Brain microvascular endothelial cell (primary cell): ENCODE measurements at regions not wholly inside any gene's neighbourhood (a gene's known extent, or its start where the extent isn't known, plus 50 kb on each side); places are given as distances from the start of the nearest gene placed in this dataset.

Experiments
- DNase-seq: peaks from one replicate; pipeline ENCODE4 v3.0.0-alpha.2; 2020
- H3K27ac ChIP-seq: fragments of 250-450 bp; sonication (Bioruptor Pico); 2 replicates; pipeline ENCODE4 v1.5.1; 2020; ENCODE audit warnings: mild to moderate bottlenecking, moderate library complexity
- H3K27me3 ChIP-seq: fragments of 250-450 bp; sonication (Bioruptor Pico); replicated peaks from 2 replicates; pipeline ENCODE4 v1.5.1; 2020; ENCODE audit warnings: mild to moderate bottlenecking
- H3K36me3 ChIP-seq: fragments of 250-450 bp; sonication (Bioruptor Pico); replicated peaks from 2 replicates; pipeline ENCODE4 v1.5.1; 2020; ENCODE audit warnings: mild to moderate bottlenecking
- H3K4me3 ChIP-seq: 2 replicates; pipeline ENCODE4 v1.5.1; 2011; ENCODE audit warnings: low read depth, mild to moderate bottlenecking, control low read depth, low read length, moderate library complexity
- in situ Hi-C: cut with HindIII; loops from 2 replicates; pipeline ENCODE4 v1.10.0; 2017; ENCODE audit warnings: low sequenced_read_pairs, low pct_ligation_motif_present
- TF ChIP-seq, protein P1 (sequence below): IDR thresholded peaks from 2 replicates; pipeline ENCODE4 v1.5.1; 2011; ENCODE audit warnings: low read depth, mild to moderate bottlenecking, moderate library complexity, low read length, control low read depth, inconsistent platforms; ENCODE audit errors: missing control alignments

GRCh38 chr3:162443376-162443775, 946.8 kb downstream of the OTOL1 start:
- Histone ChIP-seq H3K27me3 (no peaks in the 10 kb centered on the region), H3K27ac (no peak overlapping the region), H3K36me3 (no peaks in the 10 kb centered on the region), H3K4me3 (no peak overlapping the region)
- in situ Hi-C loops, result no loop called here
- no peak for DNase-seq
- TF ChIP-seq, protein P1, sequence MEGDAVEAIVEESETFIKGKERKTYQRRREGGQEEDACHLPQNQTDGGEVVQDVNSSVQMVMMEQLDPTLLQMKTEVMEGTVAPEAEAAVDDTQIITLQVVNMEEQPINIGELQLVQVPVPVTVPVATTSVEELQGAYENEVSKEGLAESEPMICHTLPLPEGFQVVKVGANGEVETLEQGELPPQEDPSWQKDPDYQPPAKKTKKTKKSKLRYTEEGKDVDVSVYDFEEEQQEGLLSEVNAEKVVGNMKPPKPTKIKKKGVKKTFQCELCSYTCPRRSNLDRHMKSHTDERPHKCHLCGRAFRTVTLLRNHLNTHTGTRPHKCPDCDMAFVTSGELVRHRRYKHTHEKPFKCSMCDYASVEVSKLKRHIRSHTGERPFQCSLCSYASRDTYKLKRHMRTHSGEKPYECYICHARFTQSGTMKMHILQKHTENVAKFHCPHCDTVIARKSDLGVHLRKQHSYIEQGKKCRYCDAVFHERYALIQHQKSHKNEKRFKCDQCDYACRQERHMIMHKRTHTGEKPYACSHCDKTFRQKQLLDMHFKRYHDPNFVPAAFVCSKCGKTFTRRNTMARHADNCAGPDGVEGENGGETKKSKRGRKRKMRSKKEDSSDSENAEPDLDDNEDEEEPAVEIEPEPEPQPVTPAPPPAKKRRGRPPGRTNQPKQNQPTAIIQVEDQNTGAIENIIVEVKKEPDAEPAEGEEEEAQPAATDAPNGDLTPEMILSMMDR, result no peak

DNA sequence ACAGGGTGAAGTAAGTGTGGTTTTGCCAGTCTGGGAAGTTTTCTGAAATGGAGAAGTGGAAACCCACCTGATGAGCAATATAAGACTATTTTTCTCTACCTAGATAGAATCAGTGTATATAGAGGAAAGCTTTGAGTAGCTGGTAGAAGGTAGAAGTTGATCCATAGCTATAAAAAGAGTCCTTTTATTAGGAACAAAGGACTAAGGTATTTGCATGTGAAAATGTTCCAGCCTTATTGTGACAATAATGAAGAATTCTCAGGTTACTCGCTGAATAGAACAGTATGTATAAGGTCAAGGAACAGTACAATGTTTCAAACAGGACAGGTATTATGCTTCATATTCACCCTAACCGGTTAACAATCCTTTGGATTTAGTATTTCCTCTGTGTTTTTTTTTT, 972.2 kb downstream of the OTOL1 start:
- no peak for DNase-seq
- H3K4me3 ChIP-seq, result no peak overlapping the region
- in situ Hi-C loops, result no loop called here
- TF ChIP-seq, protein P1, result no peak
- no peaks in the 10 kb centered on the region for H3K27me3 ChIP-seq
- no peak overlapping the region for H3K27ac ChIP-seq
- H3K36me3 ChIP-seq, result no peaks in the 10 kb centered on the region

DNA sequence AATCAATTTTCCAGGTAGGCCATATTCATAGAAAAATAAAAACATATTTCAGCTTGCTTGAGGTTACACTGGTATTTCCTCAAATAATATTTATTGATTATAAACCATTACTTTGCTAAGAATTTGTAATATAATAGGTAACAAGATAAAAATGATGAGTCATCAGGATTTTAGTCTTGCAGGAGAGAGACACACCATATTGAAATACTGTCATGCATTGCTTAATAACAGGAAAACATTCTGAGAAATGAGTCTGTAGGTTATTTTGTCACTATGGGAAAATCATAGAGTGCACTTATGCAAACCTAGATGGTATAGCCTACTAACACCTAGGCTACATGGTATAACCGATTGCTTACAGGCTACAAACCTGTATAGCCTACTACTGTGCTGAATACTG, 990.5 kb downstream of the OTOL1 start:
- no peak for DNase-seq
- Histone ChIP-seq H3K27me3 (no peaks in the 10 kb centered on the region), H3K27ac (no peak overlapping the region), H3K36me3 (no peaks in the 10 kb centered on the region), H3K4me3 (no peak overlapping the region)
- TF ChIP-seq, protein P1, result no peak
- in situ Hi-C loops, result no loop called here

- no peak for DNase-seq
- no peak overlapping the region for H3K4me3 ChIP-seq
- no peak overlapping the region for H3K27ac ChIP-seq
- no peaks in the 10 kb centered on the region for H3K27me3 ChIP-seq
- in situ Hi-C loops, result no loop called here
- TF ChIP-seq, protein P1, result no peak
- H3K36me3 ChIP-seq, result no peaks in the 10 kb centered on the region
Measured at GRCh38 chr3:162489853-162490252, 993.2 kb downstream of the OTOL1 start.

DNA sequence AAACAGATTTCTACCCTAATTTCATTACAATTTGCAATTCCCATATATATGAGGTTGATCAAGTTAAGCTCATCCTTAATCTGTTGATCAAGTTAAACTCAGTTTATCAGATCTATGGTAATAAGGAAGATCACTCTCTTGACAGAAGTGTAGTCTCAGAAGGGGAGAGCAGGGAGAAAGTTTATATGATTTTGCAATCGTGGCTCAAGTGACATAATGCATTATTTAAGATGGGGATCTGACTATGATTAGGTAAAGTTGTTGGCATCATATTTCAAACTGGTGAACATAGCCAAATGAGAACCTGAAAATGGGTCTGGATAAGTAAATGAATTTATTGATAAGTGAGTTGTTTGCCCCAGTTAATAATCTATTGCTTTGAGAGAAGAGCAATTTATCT, 995.3 kb downstream of the OTOL1 start:
- no peak for DNase-seq
- in situ Hi-C loops, result no loop called here
- Histone ChIP-seq H3K27me3 (no peaks in the 10 kb centered on the region), H3K36me3 (no peaks in the 10 kb centered on the region), H3K27ac (peak overlapping the region; percentile 61), H3K4me3 (no peak overlapping the region)
- TF ChIP-seq, protein P1, result no peak

- Histone ChIP-seq H3K27me3 (no peaks in the 10 kb centered on the region), H3K27ac (peak overlapping the region; percentile 61), H3K36me3 (no peaks in the 10 kb centered on the region), H3K4me3 (no peak overlapping the region)
- in situ Hi-C loops, result no loop called here
- TF ChIP-seq, protein P1, result no peak
- DNase-seq, result peak; percentile 58
Measured at GRCh38 chr3:162492446-162493081, 996.0 kb downstream of the OTOL1 start.
